Mesenchymal stem cell (in vitro differentiated cells and primary cell): ENCODE measurements at regions not wholly inside any gene's neighbourhood (a gene's known extent, or its start where the extent isn't known, plus 50 kb on each side); places are given as distances from the start of the nearest gene placed in this dataset.

Source experiments
- DNase-seq: peaks from one replicate; pipeline ENCODE4 v3.0.0-alpha.2; 2013
- H2AFZ ChIP-seq: one replicate; pipeline ENCODE4 v1.6.1; 2013; ENCODE audit warnings: low read depth, mild to moderate bottlenecking, control low read depth, inconsistent platforms, low read length, moderate library complexity
- H2AK5ac ChIP-seq: 2 replicates; pipeline ENCODE4 v1.6.1; 2013; ENCODE audit warnings: low read length, moderate library complexity, mild to moderate bottlenecking, inconsistent platforms; ENCODE audit not compliant: severe bottlenecking
- H2BK120ac ChIP-seq: one replicate; pipeline ENCODE4 v1.6.1; 2013; ENCODE audit warnings: low read depth, mild to moderate bottlenecking, inconsistent platforms, low read length, moderate library complexity
- H2BK12ac ChIP-seq, 2 experiments: one replicate each; pipeline ENCODE4 v1.6.1; 2013; ENCODE audit warnings: inconsistent platforms in 2 of 2, low read length in 2 of 2, mild to moderate bottlenecking in 2 of 2, moderate library complexity in 2 of 2, control low read depth in 1 of 2
- H2BK15ac ChIP-seq: one replicate; pipeline ENCODE4 v1.6.1; 2013; ENCODE audit warnings: mild to moderate bottlenecking, low read depth, inconsistent platforms; ENCODE audit not compliant: poor library complexity, severe bottlenecking
- H2BK5ac ChIP-seq: 2 replicates; pipeline ENCODE4 v1.6.1; 2013; ENCODE audit warnings: low read depth, mild to moderate bottlenecking, low read length, control low read depth, inconsistent platforms; ENCODE audit not compliant: poor library complexity, severe bottlenecking
- H3K14ac ChIP-seq, 2 experiments: one replicate each; pipeline ENCODE4 v1.6.1; 2013; ENCODE audit warnings: inconsistent platforms in 2 of 2, low read length in 2 of 2, control low read depth in 1 of 2, mild to moderate bottlenecking in 1 of 2, moderate library complexity in 1 of 2
- H3K18ac ChIP-seq, 2 experiments: one replicate each; pipeline ENCODE4 v1.6.1; 2013; ENCODE audit warnings: inconsistent platforms in 2 of 2, low read length in 2 of 2, control low read depth in 1 of 2, low read depth in 1 of 2, mild to moderate bottlenecking in 1 of 2
- H3K23ac ChIP-seq, 2 experiments: one replicate each; pipeline ENCODE4 v1.6.1; 2013; ENCODE audit warnings: inconsistent platforms in 2 of 2, low read length in 2 of 2, mild to moderate bottlenecking in 2 of 2, moderate library complexity in 2 of 2, control low read depth in 1 of 2
- H3K27ac ChIP-seq: 2 replicates; pipeline ENCODE4 v1.5.1; 2013; ENCODE audit warnings: mild to moderate bottlenecking, moderate library complexity, low read length, control low read depth, inconsistent platforms; ENCODE audit not compliant: poor library complexity, severe bottlenecking
- H3K27me3 ChIP-seq, 2 experiments: 2 replicates each; pipeline versions ENCODE4 v1.6.1 to v1.7.0; 2013; ENCODE audit warnings: low read length in 2 of 2, mild to moderate bottlenecking in 2 of 2, moderate library complexity in 2 of 2, control low read depth in 1 of 2, inconsistent platforms in 1 of 2; ENCODE audit not compliant: control insufficient read depth in 1 of 2, insufficient read depth in 1 of 2
- H3K36me3 ChIP-seq, 2 experiments: 2 replicates each; pipeline versions ENCODE4 v1.6.1 to v1.7.0; 2013; ENCODE audit warnings: low read length in 2 of 2, control low read depth in 1 of 2, inconsistent platforms in 1 of 2, low read depth in 1 of 2, mild to moderate bottlenecking in 1 of 2; ENCODE audit not compliant: insufficient read depth in 2 of 2, control insufficient read depth in 1 of 2
- H3K4ac ChIP-seq, 2 experiments: one replicate each; pipeline ENCODE4 v1.6.1; 2013; ENCODE audit warnings: inconsistent platforms in 2 of 2, low read length in 2 of 2, mild to moderate bottlenecking in 2 of 2, moderate library complexity in 2 of 2, control low read depth in 1 of 2, low read depth in 1 of 2
- H3K4me1 ChIP-seq: 2 replicates; pipeline ENCODE4 v1.6.1; 2013; ENCODE audit warnings: low read depth, low read length, control low read depth; ENCODE audit not compliant: control insufficient read depth, insufficient read depth
- H3K4me2 ChIP-seq: 2 replicates; pipeline ENCODE4 v1.6.1; 2013; ENCODE audit warnings: low read length, mild to moderate bottlenecking, inconsistent platforms; ENCODE audit not compliant: poor library complexity, severe bottlenecking
- H3K4me3 ChIP-seq, 2 experiments: 2 replicates each; pipeline versions ENCODE4 v1.5.1 to v1.7.0; 2013; ENCODE audit warnings: low read length in 2 of 2, mild to moderate bottlenecking in 2 of 2, control low read depth in 1 of 2, low read depth in 1 of 2; ENCODE audit not compliant: insufficient read depth in 1 of 2
- H3K79me1 ChIP-seq: replicated peaks from 2 replicates; pipeline ENCODE4 v1.6.1; 2013; ENCODE audit warnings: mild to moderate bottlenecking, control low read depth, low read length, inconsistent platforms; ENCODE audit not compliant: poor library complexity, severe bottlenecking
- H3K9ac ChIP-seq: 2 replicates; pipeline ENCODE4 v1.7.0; 2013; ENCODE audit warnings: mild to moderate bottlenecking, low read length, moderate library complexity
- H3K9me3 ChIP-seq: 2 replicates; pipeline ENCODE4 v1.7.0; 2013; ENCODE audit warnings: mild to moderate bottlenecking, low read length; ENCODE audit not compliant: control insufficient read depth
- H4K8ac ChIP-seq: one replicate; pipeline ENCODE4 v1.6.1; 2013; ENCODE audit warnings: inconsistent platforms, mild to moderate bottlenecking, low read length, moderate library complexity
- H4K91ac ChIP-seq: one replicate; pipeline ENCODE4 v1.6.1; 2013; ENCODE audit warnings: mild to moderate bottlenecking, low read length, inconsistent platforms
- WGBS: methylation state at CpG from one replicate; pipeline ENCODE4 v1.1.7; 2013; ENCODE audit warnings: mixed read lengths; 5-methylcytosine and 5-hydroxymethylcytosine counted together

- no peak overlapping the region for H2BK15ac ChIP-seq
- peak overlapping the region in 1 of 2 experiments; percentile 61 for H3K14ac ChIP-seq
- H2BK5ac ChIP-seq, result no peak overlapping the region
- H3K9ac ChIP-seq, result peak overlapping the region; percentile 30
- H2AFZ ChIP-seq, result no peak overlapping the region
- H3K9me3 ChIP-seq, result no peaks in the 10 kb centered on the region
- no peak for DNase-seq
- H2AK5ac ChIP-seq, result no peak overlapping the region
- no peak overlapping the region for H4K8ac ChIP-seq
- H3K18ac ChIP-seq, result peak overlapping the region in 1 of 2 experiments; percentile 68
- H4K91ac ChIP-seq, result no peak overlapping the region
- no peaks in the 10 kb centered on the region for H3K4me1 ChIP-seq
- no peak overlapping the region for H3K4me3 ChIP-seq
- no peak overlapping the region for H2BK120ac ChIP-seq
- no peaks in the 10 kb centered on the region for H3K36me3 ChIP-seq
- no peaks in the 10 kb centered on the region for H3K27me3 ChIP-seq
- H3K4ac ChIP-seq, result no peak overlapping the region
- 92% methylated on average over 5 of the region's 5 CpGs for WGBS
- H3K27ac ChIP-seq, result peak overlapping the region; percentile 2
- H2BK12ac ChIP-seq, result peak overlapping the region in 1 of 2 experiments; percentile 64
- no peak overlapping the region for H3K23ac ChIP-seq
- no peak overlapping the region for H3K4me2 ChIP-seq
- H3K79me1 ChIP-seq, result no peaks in the 10 kb centered on the region
These were observed 69.2 kb upstream of the CCN6 start for GRCh38 chr6:111984516-111985201.

- no CpG with 5 or more reads among the region's 4 CpGs for WGBS
- H4K8ac ChIP-seq, result no peak overlapping the region
- no peak overlapping the region for H2AFZ ChIP-seq
- H3K23ac ChIP-seq, result no peak overlapping the region
- peak overlapping the region; percentile 56 for H3K9ac ChIP-seq
- no peak overlapping the region for H2AK5ac ChIP-seq
- no peaks in the 10 kb centered on the region for H3K27me3 ChIP-seq
- H3K4me3 ChIP-seq, result no peak overlapping the region
- peak; percentile 85 for DNase-seq
- H2BK5ac ChIP-seq, result no peak overlapping the region
- no peak overlapping the region for H4K91ac ChIP-seq
- no peak overlapping the region for H3K14ac ChIP-seq
- no peak overlapping the region for H2BK120ac ChIP-seq
- no peaks in the 10 kb centered on the region for H3K36me3 ChIP-seq
- H3K9me3 ChIP-seq, result no peaks in the 10 kb centered on the region
- H3K79me1 ChIP-seq, result no peaks in the 10 kb centered on the region
- peak overlapping the region; percentile 2 for H3K27ac ChIP-seq
- H3K4me1 ChIP-seq, result no peaks in the 10 kb centered on the region
- H3K4me2 ChIP-seq, result no peak overlapping the region
- no peak overlapping the region for H2BK15ac ChIP-seq
- H3K4ac ChIP-seq, result no peak overlapping the region
- no peak overlapping the region for H2BK12ac ChIP-seq
- no peak overlapping the region for H3K18ac ChIP-seq
These were observed 68.6 kb upstream of the CCN6 start for GRCh38 chr6:111985202-111985731.

GRCh38 chr6:111986651-111987050 is 67.3 kb upstream of the CCN6 start:
- Histone ChIP-seq H3K23ac (no peak overlapping the region), H3K9me3 (no peaks in the 10 kb centered on the region), H2BK12ac (peak overlapping the region; percentile 81 to 90), H2AK5ac (peak overlapping the region; percentile 76), H2BK15ac (no peak overlapping the region), H2AFZ (no peak overlapping the region), H3K4me2 (no peak overlapping the region), H2BK120ac (no peak overlapping the region), H3K4ac (peak overlapping the region in 1 of 2 experiments; percentile 44), H3K4me3 (no peak overlapping the region), H3K9ac (no peak overlapping the region), H3K14ac (no peak overlapping the region), H3K27me3 (no peaks in the 10 kb centered on the region), H3K36me3 (no peaks in the 10 kb centered on the region), H3K4me1 (no peaks in the 10 kb centered on the region), H3K18ac (peak overlapping the region in 1 of 2 experiments; percentile 63), H3K79me1 (no peaks in the 10 kb centered on the region), H2BK5ac (no peak overlapping the region), H3K27ac (no peak overlapping the region), H4K91ac (no peak overlapping the region), H4K8ac (no peak overlapping the region)
- 97% methylated on average over 3 of the region's 3 CpGs for WGBS
- no peak for DNase-seq

GRCh38 chr6:111987295-111987694 is 66.6 kb upstream of the CCN6 start:
- H3K9ac ChIP-seq, result peak overlapping the region; percentile 9
- no peak overlapping the region for H4K8ac ChIP-seq
- H2BK15ac ChIP-seq, result no peak overlapping the region
- WGBS, result 91% methylated on average over 1 of the region's 1 CpG
- DNase-seq, result no peak
- H3K14ac ChIP-seq, result no peak overlapping the region
- H3K4me1 ChIP-seq, result no peaks in the 10 kb centered on the region
- H2BK5ac ChIP-seq, result no peak overlapping the region
- no peak overlapping the region for H2BK12ac ChIP-seq
- no peak overlapping the region for H3K27ac ChIP-seq
- no peak overlapping the region for H3K4me3 ChIP-seq
- peak overlapping the region in 1 of 2 experiments; percentile 58 for H3K18ac ChIP-seq
- no peaks in the 10 kb centered on the region for H3K9me3 ChIP-seq
- H2AK5ac ChIP-seq, result no peak overlapping the region
- no peaks in the 10 kb centered on the region for H3K79me1 ChIP-seq
- no peaks in the 10 kb centered on the region for H3K27me3 ChIP-seq
- no peak overlapping the region for H4K91ac ChIP-seq
- H3K4me2 ChIP-seq, result no peak overlapping the region
- H2AFZ ChIP-seq, result no peak overlapping the region
- H3K23ac ChIP-seq, result no peak overlapping the region
- H2BK120ac ChIP-seq, result no peak overlapping the region
- no peaks in the 10 kb centered on the region for H3K36me3 ChIP-seq
- H3K4ac ChIP-seq, result no peak overlapping the region
